Sigmoid colon (tissue), 6 donors: ENCODE measurements at regions not wholly inside any gene's neighbourhood (a gene's known extent, or its start where the extent isn't known, plus 50 kb on each side); places are given as distances from the start of the nearest gene placed in this dataset.

ENCODE experiments used
- DNase-seq: peaks from one replicate; pipeline ENCODE4 v3.0.0-alpha.2; 2019
- H3K27ac ChIP-seq, 4 donors: fragments of 200-600 bp; sonication (generic); one replicate each; pipeline ENCODE4 v1.5.1; 2016 to 2019; ENCODE audit warnings: mild to moderate bottlenecking in 1 of 4
- H3K27me3 ChIP-seq, 3 donors: fragments of 200-600 bp; sonication (generic); one replicate each; pipeline ENCODE4 v1.5.1; 2019; ENCODE audit warnings: mild to moderate bottlenecking in 1 of 3
- H3K36me3 ChIP-seq, 4 donors: fragments of 200-600 bp; sonication (generic); one replicate each; pipeline ENCODE4 v1.5.1; 2016 to 2019
- H3K4me1 ChIP-seq, 4 donors: fragments of 200-600 bp; sonication (generic); one replicate each; pipeline ENCODE4 v1.5.1; 2017 to 2019
- H3K4me3 ChIP-seq, 4 donors: fragments of 200-600 bp; sonication (generic); one replicate each; pipeline ENCODE4 v1.5.1; 2017 to 2019; ENCODE audit warnings: mild to moderate bottlenecking in 2 of 4, moderate library complexity in 1 of 4
- H3K9me3 ChIP-seq, 4 donors: fragments of 200-600 bp in 3 of 4; sonication (generic) in 3 of 4; one replicate each; pipeline versions ENCODE4 v1.5.1 to v1.6.1; 2013 to 2019
- EP300 ChIP-seq, 4 donors: sonication (generic); formaldehyde crosslinking; IDR thresholded peaks; one replicate each; pipeline ENCODE4 v1.6.1; 2017; ENCODE audit warnings: antibody characterized with exemption in 4 of 4
- POLR2A ChIP-seq, 2 donors: fragments of 450-650 bp; IDR thresholded peaks; one replicate each; pipeline ENCODE4 v1.6.1; 2016; ENCODE audit warnings: antibody characterized with exemption in 2 of 2, mild to moderate bottlenecking in 2 of 2, moderate library complexity in 2 of 2
- POLR2AphosphoS5 ChIP-seq, 4 donors: sonication (generic); formaldehyde crosslinking; IDR thresholded peaks; one replicate each; pipeline ENCODE4 v1.6.1; 2017; ENCODE audit warnings: antibody characterized with exemption in 4 of 4
- WGBS, 2 donors: extraction: QIAGEN DNeasy Blood & Tissue Kit; methylation state at CpG; one replicate each; pipeline ENCODE4 v1.1.7; 2013; 5-methylcytosine and 5-hydroxymethylcytosine counted together
- intact Hi-C: fragments of 100-400 bp; cut with DNase I; formaldehyde crosslinking; loops from one replicate; pipeline ENCODE4 v1.15.1; 2023
- TF ChIP-seq, protein P1 (sequence below), 4 experiments: fragments of 450-650 bp in 3 of 4; fragments of 200-600 bp in 1 of 4; IDR thresholded peaks; one replicate each; pipeline ENCODE4 v1.5.1; 2016 to 2019; ENCODE audit warnings: antibody characterized with exemption in 4 of 4, mild to moderate bottlenecking in 3 of 4, moderate library complexity in 2 of 4
- donor health status: healthy with polysubstance abuse.
- donor health status: healthy.

DNA sequence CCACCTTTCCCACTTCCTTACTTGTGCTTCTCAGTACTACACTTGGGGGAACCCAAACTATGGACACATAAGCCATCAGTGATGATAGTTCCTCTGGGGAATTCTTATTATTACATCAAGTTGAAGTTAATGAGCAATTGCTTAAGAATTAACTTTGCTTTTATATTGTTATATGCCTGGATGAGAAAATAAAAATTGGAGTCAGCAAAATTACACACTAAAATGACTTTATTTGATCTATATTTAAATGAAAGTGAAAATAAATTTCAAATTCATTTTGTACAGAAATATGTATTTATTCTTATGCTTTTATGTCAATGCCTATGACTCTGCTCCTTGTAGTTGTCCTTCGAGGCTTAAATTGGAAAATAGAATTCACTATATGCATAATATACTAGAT, 149.4 kb upstream of the KCND2 start:
- intact Hi-C loops: no loop called here
- Histone ChIP-seq H3K27me3 (no peaks in the 10 kb centered on the region), H3K4me1 (no peaks in the 10 kb centered on the region), H3K4me3 (no peak overlapping the region), H3K27ac (no peak overlapping the region), H3K36me3 (no peaks in the 10 kb centered on the region), H3K9me3 (no peaks in the 10 kb centered on the region)
- TF ChIP-seq POLR2AphosphoS5 (IDR thresholded peaks at IDR 0.05) (no peak), POLR2A (IDR thresholded peaks at IDR 0.05) (no peak), EP300 (IDR thresholded peaks at IDR 0.05) (no peak)
- TF ChIP-seq, protein P1, sequence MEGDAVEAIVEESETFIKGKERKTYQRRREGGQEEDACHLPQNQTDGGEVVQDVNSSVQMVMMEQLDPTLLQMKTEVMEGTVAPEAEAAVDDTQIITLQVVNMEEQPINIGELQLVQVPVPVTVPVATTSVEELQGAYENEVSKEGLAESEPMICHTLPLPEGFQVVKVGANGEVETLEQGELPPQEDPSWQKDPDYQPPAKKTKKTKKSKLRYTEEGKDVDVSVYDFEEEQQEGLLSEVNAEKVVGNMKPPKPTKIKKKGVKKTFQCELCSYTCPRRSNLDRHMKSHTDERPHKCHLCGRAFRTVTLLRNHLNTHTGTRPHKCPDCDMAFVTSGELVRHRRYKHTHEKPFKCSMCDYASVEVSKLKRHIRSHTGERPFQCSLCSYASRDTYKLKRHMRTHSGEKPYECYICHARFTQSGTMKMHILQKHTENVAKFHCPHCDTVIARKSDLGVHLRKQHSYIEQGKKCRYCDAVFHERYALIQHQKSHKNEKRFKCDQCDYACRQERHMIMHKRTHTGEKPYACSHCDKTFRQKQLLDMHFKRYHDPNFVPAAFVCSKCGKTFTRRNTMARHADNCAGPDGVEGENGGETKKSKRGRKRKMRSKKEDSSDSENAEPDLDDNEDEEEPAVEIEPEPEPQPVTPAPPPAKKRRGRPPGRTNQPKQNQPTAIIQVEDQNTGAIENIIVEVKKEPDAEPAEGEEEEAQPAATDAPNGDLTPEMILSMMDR (IDR thresholded peaks at IDR 0.05): no peak
- no peak for DNase-seq
- WGBS, 2 donors: 76 to 84% methylated on average over 1 of the region's 1 CpG

DNA sequence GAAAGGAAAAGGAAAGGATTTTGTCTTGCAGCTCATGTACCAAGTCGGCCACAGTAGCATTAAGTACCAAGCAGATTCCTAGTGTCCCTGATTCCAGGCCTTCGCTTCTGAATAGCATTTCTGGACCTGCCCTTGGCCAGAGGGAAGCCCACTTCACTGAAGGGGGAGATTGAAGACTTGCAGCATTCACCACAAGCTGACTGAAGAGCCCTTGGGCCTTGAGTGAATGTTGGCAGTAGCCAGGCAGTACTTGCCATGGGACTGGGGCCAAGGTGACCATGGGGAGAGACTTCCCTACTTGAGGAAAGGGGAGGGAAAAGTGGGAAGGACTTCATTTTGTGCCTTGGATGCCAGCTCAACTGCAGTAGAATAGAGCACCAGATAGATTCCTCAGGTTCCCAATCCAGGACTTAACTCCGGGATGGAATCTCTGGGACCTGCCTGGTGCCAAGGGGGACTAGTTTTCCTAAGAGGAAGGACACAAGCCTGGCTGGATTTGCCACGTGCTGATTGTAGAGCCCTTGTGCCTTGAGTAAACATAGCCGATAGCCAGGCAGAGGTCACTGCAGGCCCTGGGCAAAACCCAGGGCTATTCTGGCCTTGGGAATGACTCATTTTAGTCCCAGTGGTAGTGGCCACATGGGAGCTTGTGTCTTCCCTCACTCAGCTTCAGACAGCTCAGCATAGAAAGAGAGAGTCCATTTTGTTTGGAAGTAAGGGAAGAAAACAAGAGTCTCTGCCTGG, 141.7 kb upstream of the KCND2 start:
- Histone ChIP-seq H3K9me3 (no peaks in the 10 kb centered on the region), H3K27me3 (no peaks in the 10 kb centered on the region), H3K4me1 (no peaks in the 10 kb centered on the region), H3K27ac (no peak overlapping the region), H3K4me3 (no peak overlapping the region), H3K36me3 (no peaks in the 10 kb centered on the region)
- TF ChIP-seq POLR2AphosphoS5 (IDR thresholded peaks at IDR 0.05): no peak
- DNase-seq: no peak
- 76 to 79% methylated on average over 5 of the region's 5 CpGs for WGBS, 2 donors
- intact Hi-C loops: no loop called here

DNA sequence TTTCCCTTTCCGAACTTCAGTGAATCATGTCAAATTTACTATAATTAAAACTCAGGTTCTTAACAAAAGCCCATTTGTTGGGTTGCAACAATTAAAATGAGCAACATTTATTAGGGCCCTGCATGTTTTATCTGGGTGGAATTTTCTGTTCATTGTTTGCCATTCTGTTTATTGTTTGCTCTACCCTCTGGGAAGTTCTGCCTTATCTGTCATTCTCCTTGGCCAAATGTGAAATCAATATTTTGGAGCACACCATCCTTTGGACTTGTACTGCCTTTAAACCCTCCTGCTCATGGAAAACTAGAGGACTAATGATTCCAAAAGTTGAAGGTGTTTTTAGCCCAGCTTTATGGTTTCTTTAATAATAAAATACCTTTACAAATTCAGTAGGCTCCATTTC, 134.5 kb upstream of the KCND2 start:
- WGBS, 2 donors: 76 to 87% methylated on average over 1 of the region's 1 CpG
- intact Hi-C loops: no loop called here
- Histone ChIP-seq H3K27me3 (no peaks in the 10 kb centered on the region), H3K36me3 (no peaks in the 10 kb centered on the region), H3K4me3 (no peak overlapping the region), H3K27ac (no peak overlapping the region), H3K4me1 (no peaks in the 10 kb centered on the region), H3K9me3 (no peaks in the 10 kb centered on the region)
- no peak for DNase-seq
- TF ChIP-seq EP300 (IDR thresholded peaks at IDR 0.05): no peak
- TF ChIP-seq, protein P1 (IDR thresholded peaks at IDR 0.05): no peak
- no peak for TF ChIP-seq POLR2A (IDR thresholded peaks at IDR 0.05)
- no peak for TF ChIP-seq POLR2AphosphoS5 (IDR thresholded peaks at IDR 0.05)

DNA sequence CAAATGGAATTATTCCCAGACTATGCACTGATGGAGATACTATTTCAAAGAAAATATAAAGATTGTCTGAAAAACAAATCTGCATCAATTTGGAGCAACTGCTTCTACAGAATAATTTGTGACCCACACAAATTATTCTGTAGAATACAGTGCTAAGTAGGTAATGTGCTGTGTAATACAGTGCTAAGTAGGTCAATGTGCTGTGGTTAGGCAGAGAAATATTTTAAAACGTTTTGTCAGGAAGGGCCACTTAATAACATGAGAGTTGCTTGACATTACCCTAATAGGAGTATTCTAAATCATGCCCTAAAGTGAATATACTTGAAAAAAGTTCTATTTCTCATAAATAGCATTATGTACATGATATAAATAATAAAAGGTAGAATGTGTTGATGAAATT, 116.5 kb upstream of the KCND2 start:
- no peaks in the 10 kb centered on the region for H3K4me1 ChIP-seq
- no peak overlapping the region for H3K27ac ChIP-seq
- WGBS, 2 donors: 3 to 21% methylated on average over 1 of the region's 1 CpG
- intact Hi-C loops: no loop called here
- no peaks in the 10 kb centered on the region for H3K36me3 ChIP-seq
- H3K4me3 ChIP-seq: no peak overlapping the region
- H3K27me3 ChIP-seq: no peaks in the 10 kb centered on the region
- no peak for DNase-seq
- TF ChIP-seq EP300 (IDR thresholded peaks at IDR 0.05) (no peak), POLR2AphosphoS5 (IDR thresholded peaks at IDR 0.05) (no peak), POLR2A (IDR thresholded peaks at IDR 0.05) (no peak)
- TF ChIP-seq, protein P1 (IDR thresholded peaks at IDR 0.05): no peak
- peaks cover 0 to 6% (median 0%) of the 10 kb centered on the region in 4 donors for H3K9me3 ChIP-seq

DNA sequence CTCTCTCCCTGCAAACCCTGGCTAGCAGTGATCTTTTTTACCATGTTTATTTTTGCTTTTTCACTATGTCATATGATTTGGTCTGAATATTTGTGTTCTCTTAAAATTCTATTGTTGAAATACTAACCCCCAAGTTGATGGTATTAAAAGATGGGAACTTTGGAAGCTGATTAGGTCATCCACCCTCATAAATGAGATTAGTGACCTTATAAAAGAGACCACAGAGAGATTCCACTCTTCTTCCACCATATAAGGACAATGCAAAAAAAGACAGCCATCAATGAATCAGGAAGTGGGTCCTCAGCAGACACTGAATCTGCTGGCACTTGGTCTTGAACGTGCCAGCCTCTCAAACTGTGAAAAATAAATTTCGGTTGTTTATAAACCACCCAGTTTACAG, 112.8 kb upstream of the KCND2 start:
- Histone ChIP-seq H3K27ac (no peak overlapping the region), H3K36me3 (no peaks in the 10 kb centered on the region), H3K4me3 (no peak overlapping the region), H3K4me1 (no peaks in the 10 kb centered on the region), H3K9me3 (peaks cover 0 to 6% (median 0%) of the 10 kb centered on the region in 4 donors), H3K27me3 (no peaks in the 10 kb centered on the region)
- TF ChIP-seq POLR2A (IDR thresholded peaks at IDR 0.05) (no peak), POLR2AphosphoS5 (IDR thresholded peaks at IDR 0.05) (no peak), EP300 (IDR thresholded peaks at IDR 0.05) (no peak)
- TF ChIP-seq, protein P1 (IDR thresholded peaks at IDR 0.05): no peak
- intact Hi-C loops: no loop called here
- no peak for DNase-seq
- 67 to 68% methylated on average over 2 of the region's 2 CpGs for WGBS, 2 donors
